ENCODE measurements at regions not wholly inside any gene's neighbourhood (a gene's known extent, or its start where the extent isn't known, plus 50 kb on each side); places are given as distances from the start of the nearest gene placed in this dataset.

- Histone ChIP-seq H3K9me2 (replicated peaks; ENCODE audit: low read depth, low read length) (no peaks in the 10 kb centered on the region), H3F3A (ENCODE audit: low read depth) (no peaks in the 10 kb centered on the region), H3K4me1 (ENCODE audit: insufficient read depth, low read length, poor library complexity, severe bottlenecking) (no peaks in the 10 kb centered on the region), H3K9me3 (ENCODE audit: insufficient read depth, low read depth, low read length) (peaks cover 3% of the 10 kb centered on the region; the same call in 1 of the 2 replicates), H3K36me3 (ENCODE audit: insufficient read depth, low read length) (no peaks in the 10 kb centered on the region), H3K4me2 (ENCODE audit: low read depth, low read length, poor library complexity, severe bottlenecking) (no peak overlapping the region), H3K4me3 (ENCODE audit: low read length, poor library complexity, severe bottlenecking) (no peak overlapping the region), H4K20me1 (ENCODE audit: insufficient read depth, low read length, poor library complexity, severe bottlenecking) (no peaks in the 10 kb centered on the region), H3K9ac (ENCODE audit: low read depth, low read length, poor library complexity, severe bottlenecking) (no peak overlapping the region), H3K79me2 (ENCODE audit: insufficient read depth, low read length) (no peaks in the 10 kb centered on the region), H2AFZ (ENCODE audit: low read length) (no peak overlapping the region), H3K27me3 (ENCODE audit: insufficient read depth, low read length, poor library complexity, severe bottlenecking) (no peaks in the 10 kb centered on the region)
- TF ChIP-seq EZH2phosphoT487 (IDR thresholded peaks at IDR 0.05; ENCODE audit: borderline replicate concordance) (no peak), CTCF (conservative IDR thresholded peaks at IDR 0.05; ENCODE audit: low read length) (no peak)
These were observed 201.7 kb downstream of the BUB3 start for GRCh38 chr10:123355748-123356481.

GRCh38 chr10:123356799-123357198 is 202.6 kb downstream of the BUB3 start:
- no peaks in the 10 kb centered on the region for H4K20me1 ChIP-seq (ENCODE audit: insufficient read depth, low read length, poor library complexity, severe bottlenecking)
- no peak overlapping the region for H3K4me2 ChIP-seq (ENCODE audit: low read depth, low read length, poor library complexity, severe bottlenecking)

GRCh38 chr10:123357421-123357930 is 203.3 kb downstream of the BUB3 start:
- Histone ChIP-seq H4K20me1 (ENCODE audit: insufficient read depth, low read length, poor library complexity, severe bottlenecking) (no peaks in the 10 kb centered on the region), H2AFZ (ENCODE audit: low read length) (no peak overlapping the region), H3F3A (ENCODE audit: low read depth) (no peaks in the 10 kb centered on the region), H3K79me2 (ENCODE audit: insufficient read depth, low read length) (no peaks in the 10 kb centered on the region), H3K4me3 (ENCODE audit: low read length, poor library complexity, severe bottlenecking) (no peak overlapping the region), H3K4me2 (ENCODE audit: low read depth, low read length, poor library complexity, severe bottlenecking) (no peak overlapping the region), H3K27me3 (ENCODE audit: insufficient read depth, low read length, poor library complexity, severe bottlenecking) (no peaks in the 10 kb centered on the region), H3K9ac (ENCODE audit: low read depth, low read length, poor library complexity, severe bottlenecking) (no peak overlapping the region), H3K9me2 (replicated peaks; ENCODE audit: low read depth, low read length) (no peaks in the 10 kb centered on the region), H3K36me3 (ENCODE audit: insufficient read depth, low read length) (no peaks in the 10 kb centered on the region), H3K4me1 (ENCODE audit: insufficient read depth, low read length, poor library complexity, severe bottlenecking) (no peaks in the 10 kb centered on the region), H3K9me3 (ENCODE audit: insufficient read depth, low read depth, low read length) (no peaks in the 10 kb centered on the region; the same call in 1 of the 2 replicates)
- TF ChIP-seq EZH2phosphoT487 (IDR thresholded peaks at IDR 0.05; ENCODE audit: borderline replicate concordance) (no peak), CTCF (conservative IDR thresholded peaks at IDR 0.05; ENCODE audit: low read length) (no peak)

More at GRCh38 chr10:123356799-123357198, 202.6 kb downstream of the BUB3 start:
- no peak overlapping the region for H2AFZ ChIP-seq (ENCODE audit: low read length)
- H3K36me3 ChIP-seq (ENCODE audit: insufficient read depth, low read length) = no peaks in the 10 kb centered on the region
- no peaks in the 10 kb centered on the region; the same call in 1 of the 2 replicates for H3K9me3 ChIP-seq (ENCODE audit: insufficient read depth, low read depth, low read length)
- no peak for TF ChIP-seq CTCF (conservative IDR thresholded peaks at IDR 0.05; ENCODE audit: low read length)
- no peak for TF ChIP-seq EZH2phosphoT487 (IDR thresholded peaks at IDR 0.05; ENCODE audit: borderline replicate concordance)
- H3K9me2 ChIP-seq (replicated peaks; ENCODE audit: low read depth, low read length) = no peaks in the 10 kb centered on the region
- no peaks in the 10 kb centered on the region for H3K4me1 ChIP-seq (ENCODE audit: insufficient read depth, low read length, poor library complexity, severe bottlenecking)
- H3K27me3 ChIP-seq (ENCODE audit: insufficient read depth, low read length, poor library complexity, severe bottlenecking) = no peaks in the 10 kb centered on the region
- no peaks in the 10 kb centered on the region for H3K79me2 ChIP-seq (ENCODE audit: insufficient read depth, low read length)
- no peak overlapping the region for H3K4me3 ChIP-seq (ENCODE audit: low read length, poor library complexity, severe bottlenecking)
- no peaks in the 10 kb centered on the region for H3F3A ChIP-seq (ENCODE audit: low read depth)
- no peak overlapping the region for H3K9ac ChIP-seq (ENCODE audit: low read depth, low read length, poor library complexity, severe bottlenecking)
